Epithelial cell of esophagus (primary cell): ENCODE measurements at regions not wholly inside any gene's neighbourhood (a gene's known extent, or its start where the extent isn't known, plus 50 kb on each side); places are given as distances from the start of the nearest gene placed in this dataset.

Source experiments
- DNase-seq: peaks from one replicate; pipeline ENCODE4 v3.0.0; 2010; ENCODE audit warnings: low read depth
- H3K4me3 ChIP-seq: 2 replicates; pipeline ENCODE4 v1.5.1; 2011; ENCODE audit warnings: mild to moderate bottlenecking, low read length, control low read depth
- TF ChIP-seq, protein P1 (sequence below): IDR thresholded peaks from 2 replicates; pipeline ENCODE4 v1.5.1; 2011; ENCODE audit warnings: low read depth, mild to moderate bottlenecking, low read length, control low read depth, inconsistent platforms; ENCODE audit not compliant: insufficient read depth; ENCODE audit errors: missing control alignments

DNA sequence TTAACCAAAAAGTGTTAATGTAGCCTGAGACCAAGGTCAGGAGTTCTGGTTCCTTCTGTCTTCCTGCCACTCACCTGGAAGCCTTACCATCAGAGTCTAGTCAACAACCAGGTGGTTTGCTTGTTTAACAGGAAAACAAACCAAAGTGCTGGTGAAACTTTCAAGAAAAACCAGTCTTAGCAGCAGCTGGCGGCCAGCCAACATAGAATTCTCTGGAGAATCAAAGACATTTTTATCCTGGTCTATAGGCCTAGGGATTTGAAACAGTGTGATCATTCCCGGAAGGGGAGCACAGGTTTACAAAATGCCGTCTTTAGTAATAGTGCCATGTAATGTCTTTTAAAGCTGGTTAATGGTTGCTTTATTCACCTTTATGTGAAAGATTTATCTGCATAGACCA is 146.6 kb upstream of the AKIRIN2 start:
- DNase-seq: peak; percentile 84
- TF ChIP-seq, protein P1, sequence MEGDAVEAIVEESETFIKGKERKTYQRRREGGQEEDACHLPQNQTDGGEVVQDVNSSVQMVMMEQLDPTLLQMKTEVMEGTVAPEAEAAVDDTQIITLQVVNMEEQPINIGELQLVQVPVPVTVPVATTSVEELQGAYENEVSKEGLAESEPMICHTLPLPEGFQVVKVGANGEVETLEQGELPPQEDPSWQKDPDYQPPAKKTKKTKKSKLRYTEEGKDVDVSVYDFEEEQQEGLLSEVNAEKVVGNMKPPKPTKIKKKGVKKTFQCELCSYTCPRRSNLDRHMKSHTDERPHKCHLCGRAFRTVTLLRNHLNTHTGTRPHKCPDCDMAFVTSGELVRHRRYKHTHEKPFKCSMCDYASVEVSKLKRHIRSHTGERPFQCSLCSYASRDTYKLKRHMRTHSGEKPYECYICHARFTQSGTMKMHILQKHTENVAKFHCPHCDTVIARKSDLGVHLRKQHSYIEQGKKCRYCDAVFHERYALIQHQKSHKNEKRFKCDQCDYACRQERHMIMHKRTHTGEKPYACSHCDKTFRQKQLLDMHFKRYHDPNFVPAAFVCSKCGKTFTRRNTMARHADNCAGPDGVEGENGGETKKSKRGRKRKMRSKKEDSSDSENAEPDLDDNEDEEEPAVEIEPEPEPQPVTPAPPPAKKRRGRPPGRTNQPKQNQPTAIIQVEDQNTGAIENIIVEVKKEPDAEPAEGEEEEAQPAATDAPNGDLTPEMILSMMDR: no peak
- no peak overlapping the region for H3K4me3 ChIP-seq

DNA sequence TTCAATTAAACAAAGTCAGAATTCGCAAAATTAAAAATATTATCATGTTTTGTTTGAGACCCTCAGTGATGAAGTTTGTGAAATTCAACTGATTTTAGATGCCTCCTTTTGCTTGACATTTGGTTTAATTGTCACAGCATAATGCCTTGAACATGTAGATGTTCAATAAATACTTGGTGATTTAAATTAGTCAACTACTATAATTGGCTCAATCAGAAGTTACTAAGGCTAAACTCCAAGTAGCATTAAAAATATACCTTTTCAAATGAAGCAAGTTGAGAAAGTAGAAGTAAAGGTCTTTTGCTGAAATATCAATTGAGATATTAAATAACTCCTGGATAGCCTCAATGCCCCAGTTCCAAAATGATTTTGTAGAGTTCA is 145.8 kb upstream of the AKIRIN2 start:
- DNase-seq: no peak
- no peak overlapping the region for H3K4me3 ChIP-seq
- TF ChIP-seq, protein P1: no peak

DNA sequence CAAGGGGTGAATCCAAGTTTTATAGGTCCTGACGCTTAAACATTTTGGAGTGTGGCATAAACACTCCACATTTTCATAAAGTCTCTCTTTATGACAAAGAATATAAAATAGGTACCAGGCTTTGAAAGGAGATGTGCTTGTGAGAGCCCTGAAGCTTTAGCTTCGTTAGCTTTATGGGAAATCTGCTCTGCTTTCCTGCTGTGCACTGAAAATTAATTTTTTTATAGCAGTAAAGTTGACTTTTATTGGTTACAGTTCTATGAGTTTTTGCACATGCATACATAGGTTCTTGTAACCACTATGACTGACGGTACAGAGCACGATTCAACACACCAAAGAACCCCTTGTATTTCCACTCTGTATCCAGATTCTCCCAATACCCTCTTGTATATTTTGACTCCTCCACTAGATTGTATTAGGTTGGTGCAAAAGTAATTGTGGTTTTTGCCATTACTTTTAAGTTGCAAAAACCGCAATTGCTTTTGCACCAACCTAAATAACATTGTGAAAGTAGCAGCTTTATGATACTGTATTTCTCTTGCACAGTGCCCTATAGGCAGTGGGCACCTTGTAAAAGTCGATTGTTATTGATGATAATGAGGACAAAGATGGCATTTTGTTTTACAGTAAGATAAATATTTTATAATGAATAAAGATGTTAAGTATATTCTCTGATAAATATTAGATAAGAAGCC is 145.2 kb upstream of the AKIRIN2 start:
- no peak overlapping the region for H3K4me3 ChIP-seq
- TF ChIP-seq, protein P1: no peak
- no peak for DNase-seq

DNA sequence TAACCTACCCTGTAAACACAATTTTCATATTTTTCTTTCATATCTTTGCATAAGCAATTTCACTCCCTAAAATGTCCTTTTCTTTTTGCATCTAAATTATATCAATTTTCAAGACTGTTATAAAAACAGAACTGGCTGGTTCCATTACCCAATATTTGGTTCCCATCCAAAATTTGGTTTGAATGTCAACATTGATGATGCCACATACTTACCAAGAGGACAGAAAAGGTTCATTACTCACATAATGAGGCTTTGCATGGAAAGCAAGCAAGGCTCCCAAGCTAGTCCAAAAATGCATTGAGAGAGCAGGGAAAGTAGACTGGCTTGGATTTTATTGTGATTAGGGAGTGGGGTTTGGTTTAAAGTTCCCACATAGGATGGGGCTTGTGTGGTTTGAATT is 144.4 kb upstream of the AKIRIN2 start:
- TF ChIP-seq, protein P1: no peak
- H3K4me3 ChIP-seq: no peak overlapping the region
- DNase-seq: peak; percentile 23

DNA sequence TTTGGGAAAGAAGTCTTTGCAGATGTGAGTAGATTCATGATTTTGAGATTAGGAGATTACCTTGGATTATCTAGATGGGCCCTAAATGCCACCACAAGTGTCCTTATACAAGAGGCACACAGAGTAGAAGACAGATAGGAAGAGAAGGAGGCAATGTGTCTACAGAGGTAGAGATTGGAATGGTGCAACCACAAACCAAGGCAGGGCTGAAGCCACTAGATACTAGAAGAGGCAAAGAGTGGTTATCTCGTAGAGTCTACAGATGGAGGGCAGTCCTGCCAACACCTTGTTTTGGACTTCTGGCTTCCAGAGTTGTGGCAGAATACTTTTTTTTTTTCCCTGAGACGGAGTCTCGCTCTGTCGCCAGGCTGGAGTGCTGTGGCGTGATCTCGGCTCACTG is 138.3 kb upstream of the AKIRIN2 start:
- DNase-seq: no peak
- H3K4me3 ChIP-seq: no peak overlapping the region
- TF ChIP-seq, protein P1: no peak

DNA sequence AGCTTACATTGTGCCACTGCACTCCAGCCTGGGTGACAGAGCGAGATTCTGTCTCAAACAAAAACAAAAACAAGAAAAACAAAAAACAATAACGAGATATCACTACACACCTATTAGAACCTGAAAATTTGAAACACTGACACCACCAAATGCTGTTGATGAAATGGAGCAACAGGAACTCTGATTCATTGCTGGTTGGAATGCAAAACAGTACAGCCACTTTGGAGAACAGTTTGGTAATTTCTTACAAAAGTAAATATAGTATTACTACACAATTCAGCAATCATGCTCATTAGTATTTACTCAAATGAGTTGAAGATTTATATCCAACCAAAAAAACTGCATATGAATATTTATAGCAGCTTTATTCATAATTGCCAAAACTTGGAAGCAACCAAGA is 135.8 kb upstream of the AKIRIN2 start:
- no peak overlapping the region for H3K4me3 ChIP-seq
- DNase-seq: peak; percentile 58
- TF ChIP-seq, protein P1: no peak

DNA sequence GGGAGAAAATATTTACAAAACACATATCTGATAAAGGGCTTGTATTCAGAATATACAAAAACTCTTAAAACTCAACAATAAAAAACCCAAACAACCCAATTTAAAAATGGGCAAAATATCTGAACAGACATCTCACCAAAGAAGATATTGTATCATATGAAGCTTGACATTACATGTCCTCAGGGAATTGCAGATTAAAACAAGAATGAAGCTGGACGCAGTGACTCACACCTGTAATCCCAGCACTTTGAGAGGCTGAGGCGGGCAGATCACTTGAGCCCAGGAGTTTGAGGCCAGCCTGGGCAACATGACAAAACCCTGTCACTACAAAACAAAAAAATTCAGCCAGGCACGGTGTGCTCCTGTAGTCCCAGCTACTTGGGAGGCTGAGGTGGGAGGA is 135.4 kb upstream of the AKIRIN2 start:
- peak; percentile 57 for DNase-seq
- H3K4me3 ChIP-seq: no peak overlapping the region
- TF ChIP-seq, protein P1: no peak
